IMR-90 (cell line): ENCODE measurements at regions not wholly inside any gene's neighbourhood (a gene's known extent, or its start where the extent isn't known, plus 50 kb on each side); places are given as distances from the start of the nearest gene placed in this dataset.

Source experiments
- CTCF ChIP-seq: conservative IDR thresholded peaks from 2 replicates; pipeline ENCODE4 v1.5.1; 2012; ENCODE audit warnings: mild to moderate bottlenecking, low read depth, low read length, improper control_type of control experiment
- MAFK ChIP-seq: IDR thresholded peaks from 2 replicates; pipeline ENCODE4 v1.6.1; 2012; ENCODE audit warnings: low read depth, low read length, improper control_type of control experiment
- MAZ ChIP-seq: IDR thresholded peaks from 2 replicates; pipeline ENCODE4 v1.6.1; 2012; ENCODE audit warnings: low read depth, mild to moderate bottlenecking, low read length, improper control_type of control experiment, moderate library complexity, borderline replicate concordance
- POLR2A ChIP-seq: IDR thresholded peaks from 2 replicates; pipeline ENCODE4 v1.6.1; 2012; ENCODE audit warnings: mild to moderate bottlenecking, low read depth, low read length
- SMC3 ChIP-seq: fragments of 150-350 bp; IDR thresholded peaks from 2 replicates; pipeline ENCODE4 v1.6.1; 2016; ENCODE audit warnings: low read depth, mild to moderate bottlenecking, antibody characterized with exemption, low read length, moderate library complexity
- TF ChIP-seq, protein P1 (sequence below): fragments of 150-350 bp; IDR thresholded peaks from 2 replicates; pipeline ENCODE4 v1.6.1; 2017; ENCODE audit warnings: mild to moderate bottlenecking, antibody characterized with exemption, low read length, low read depth

DNA sequence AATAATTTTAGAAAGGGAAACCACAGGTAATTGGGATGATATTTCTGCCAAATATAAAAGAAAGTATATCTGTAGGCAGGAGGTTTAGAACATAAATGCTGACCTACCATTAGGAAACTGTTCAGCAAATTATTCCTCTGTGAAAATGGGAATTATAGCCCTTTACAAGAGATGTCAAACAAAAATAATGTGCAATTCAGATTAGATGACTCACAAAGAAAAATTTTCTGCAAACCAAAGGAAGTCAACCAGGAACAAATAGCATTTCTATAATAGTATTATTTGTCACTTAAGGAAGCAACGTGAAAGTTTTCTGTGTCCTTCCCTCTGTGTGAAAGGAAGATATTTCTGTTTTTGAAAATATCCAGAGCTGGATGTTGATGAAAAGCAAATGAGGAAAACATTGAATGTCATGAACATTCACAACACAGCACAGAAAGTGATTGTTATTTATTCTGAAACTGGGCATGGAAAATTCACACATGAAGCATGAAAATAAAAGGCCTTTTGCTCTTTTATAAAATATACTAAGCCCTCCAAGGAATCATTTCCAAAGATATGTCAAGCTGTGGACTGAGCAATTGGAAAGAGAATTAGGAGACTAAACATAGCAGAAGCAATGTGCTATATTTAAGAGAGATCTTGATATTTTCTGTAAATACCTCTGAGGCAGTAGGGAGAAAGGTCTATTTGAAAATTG, 57.9 kb upstream of the SPHKAP start:
- no peak for TF ChIP-seq POLR2A
- TF ChIP-seq SMC3: no peak
- no peak for TF ChIP-seq CTCF
- TF ChIP-seq MAFK: no peak
- TF ChIP-seq MAZ: no peak
- TF ChIP-seq, protein P1, sequence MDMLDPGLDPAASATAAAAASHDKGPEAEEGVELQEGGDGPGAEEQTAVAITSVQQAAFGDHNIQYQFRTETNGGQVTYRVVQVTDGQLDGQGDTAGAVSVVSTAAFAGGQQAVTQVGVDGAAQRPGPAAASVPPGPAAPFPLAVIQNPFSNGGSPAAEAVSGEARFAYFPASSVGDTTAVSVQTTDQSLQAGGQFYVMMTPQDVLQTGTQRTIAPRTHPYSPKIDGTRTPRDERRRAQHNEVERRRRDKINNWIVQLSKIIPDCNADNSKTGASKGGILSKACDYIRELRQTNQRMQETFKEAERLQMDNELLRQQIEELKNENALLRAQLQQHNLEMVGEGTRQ: no peak
